HG03378 (cell line): ENCODE measurements at regions not wholly inside any gene's neighbourhood (a gene's known extent, or its start where the extent isn't known, plus 50 kb on each side); places are given as distances from the start of the nearest gene placed in this dataset.
A peak's percentile ranks its signal among the peaks of the same experiment; 100 is the strongest.
"Not testable (repeated sequence)": the region's sequence is repeated elsewhere in the genome, so short reads cannot be mapped to it uniquely, and the experiment has no call there.

Experiments
- ATAC-seq: cut with Tn5 transposase; IDR thresholded peaks from one replicate; pipeline ENCODE4 v1.9.1; 2021; ENCODE audit warnings: mild to moderate bottlenecking, moderate library complexity; ENCODE audit not compliant: unreplicated experiment

DNA sequence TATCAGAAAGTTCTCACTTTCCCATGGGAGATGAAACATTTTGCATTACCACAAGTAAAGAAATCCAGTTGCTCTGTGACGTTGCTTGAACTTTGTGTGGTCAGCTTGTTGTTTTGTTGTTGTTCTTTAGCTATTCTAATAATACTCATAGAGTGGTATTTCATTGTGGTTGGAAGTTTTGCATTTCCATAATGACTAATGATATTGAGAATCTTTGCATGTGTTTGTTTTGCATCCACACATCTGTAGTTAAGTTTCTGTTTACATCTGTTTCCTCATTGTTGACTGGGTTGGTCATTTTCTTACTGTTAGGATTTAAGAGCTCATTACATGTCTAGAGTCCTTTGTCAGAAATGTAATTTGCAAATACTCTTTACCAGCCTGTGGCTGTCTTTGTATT, 133.2 kb upstream of the LRRC61 start:
- ATAC-seq: peak; percentile 93

DNA sequence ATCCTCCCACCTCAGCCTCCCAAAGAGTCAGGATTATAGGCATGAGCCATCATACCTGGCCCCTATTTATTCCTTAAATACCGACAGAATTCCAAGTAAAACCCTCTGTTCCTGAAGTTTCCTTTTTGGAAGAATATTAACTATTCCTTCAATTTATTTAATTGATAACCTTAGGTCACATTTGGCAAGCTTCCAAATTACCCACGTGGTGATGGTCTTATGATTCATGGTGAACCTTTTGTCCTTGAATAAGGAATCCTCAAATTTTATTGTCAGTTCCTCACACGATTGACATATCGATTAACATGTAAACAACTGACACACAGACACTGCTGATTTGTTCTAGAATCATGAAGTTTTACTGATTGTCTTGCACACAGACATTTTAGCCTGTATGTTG, 130.6 kb upstream of the LRRC61 start:
- not testable (repeated sequence) for ATAC-seq

GRCh38 chr7:150193866-150194265, 129.3 kb upstream of the LRRC61 start:
- ATAC-seq: not testable (repeated sequence)
